Gastrocnemius medialis (tissue), 4 donors: ENCODE measurements at regions not wholly inside any gene's neighbourhood (a gene's known extent, or its start where the extent isn't known, plus 50 kb on each side); places are given as distances from the start of the nearest gene placed in this dataset.

Experiments used
- POLR2A ChIP-seq, 2 donors: fragments of 450-650 bp; IDR thresholded peaks; one replicate each; pipeline ENCODE4 v1.6.1; 2017; ENCODE audit warnings: antibody characterized with exemption in 2 of 2, mild to moderate bottlenecking in 2 of 2, moderate library complexity in 2 of 2
- TF ChIP-seq, protein P1 (sequence below), 5 experiments: fragments of 450-650 bp in 3 of 5; fragments of 200-600 bp in 2 of 5; sonication (generic) in 2 of 5; IDR thresholded peaks in 4 of 5; conservative IDR thresholded peaks in 1 of 5; 1 replicate in 4 of 5; 2 replicates in 1 of 5; pipeline ENCODE4 v1.5.1; 2016 to 2019; ENCODE audit warnings: antibody characterized with exemption in 5 of 5, mild to moderate bottlenecking in 3 of 5, moderate library complexity in 3 of 5

DNA sequence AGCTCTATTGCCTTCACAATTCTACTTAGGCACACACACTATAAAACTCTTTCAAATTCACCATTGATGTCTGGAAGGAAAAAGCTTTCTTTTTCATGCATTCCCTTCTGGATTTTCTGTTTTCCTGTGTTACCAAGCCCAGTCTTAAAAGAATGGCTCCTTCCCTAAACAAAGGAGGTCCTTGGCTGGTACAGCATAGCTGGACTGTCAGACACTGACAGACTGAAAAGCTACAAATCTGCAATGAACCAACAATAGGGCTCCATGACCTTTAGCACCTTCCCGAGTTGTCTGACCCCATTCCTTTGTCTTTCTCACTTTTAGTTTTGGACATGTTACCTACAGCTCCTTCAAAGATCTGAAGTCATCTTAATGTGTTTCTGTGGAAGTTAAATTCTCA is 382.5 kb downstream of the TMEM161B start:
- TF ChIP-seq POLR2A (IDR thresholded peaks at IDR 0.05) = no peak
- TF ChIP-seq, protein P1, sequence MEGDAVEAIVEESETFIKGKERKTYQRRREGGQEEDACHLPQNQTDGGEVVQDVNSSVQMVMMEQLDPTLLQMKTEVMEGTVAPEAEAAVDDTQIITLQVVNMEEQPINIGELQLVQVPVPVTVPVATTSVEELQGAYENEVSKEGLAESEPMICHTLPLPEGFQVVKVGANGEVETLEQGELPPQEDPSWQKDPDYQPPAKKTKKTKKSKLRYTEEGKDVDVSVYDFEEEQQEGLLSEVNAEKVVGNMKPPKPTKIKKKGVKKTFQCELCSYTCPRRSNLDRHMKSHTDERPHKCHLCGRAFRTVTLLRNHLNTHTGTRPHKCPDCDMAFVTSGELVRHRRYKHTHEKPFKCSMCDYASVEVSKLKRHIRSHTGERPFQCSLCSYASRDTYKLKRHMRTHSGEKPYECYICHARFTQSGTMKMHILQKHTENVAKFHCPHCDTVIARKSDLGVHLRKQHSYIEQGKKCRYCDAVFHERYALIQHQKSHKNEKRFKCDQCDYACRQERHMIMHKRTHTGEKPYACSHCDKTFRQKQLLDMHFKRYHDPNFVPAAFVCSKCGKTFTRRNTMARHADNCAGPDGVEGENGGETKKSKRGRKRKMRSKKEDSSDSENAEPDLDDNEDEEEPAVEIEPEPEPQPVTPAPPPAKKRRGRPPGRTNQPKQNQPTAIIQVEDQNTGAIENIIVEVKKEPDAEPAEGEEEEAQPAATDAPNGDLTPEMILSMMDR (IDR thresholded peaks at IDR 0.05 in 4 of 5, conservative IDR thresholded peaks at IDR 0.05 in 1 of 5) = no peak
